PC-9 (cell line): ENCODE measurements at regions not wholly inside any gene's neighbourhood (a gene's known extent, or its start where the extent isn't known, plus 50 kb on each side); places are given as distances from the start of the nearest gene placed in this dataset.

Experiments used
- BruUV-seq: library from RNA; stranded (reverse); fragments of 400-500 nt; replicated peaks from 2 replicates; lab custom pipeline; 2021; lab: Mats Ljungman, UMichigan
- CTCF ChIA-PET: fragments of 300-600 bp; sonication (Branson Sonifier 250); formaldehyde crosslinking; loops from one replicate; lab custom pipeline; 2022; ENCODE audit warnings: antibody characterized with exemption; lab: Charles Lee
- POLR2A ChIA-PET: fragments of 300-600 bp; sonication (Branson Sonifier 250); formaldehyde crosslinking; loops from one replicate; lab custom pipeline; 2022; ENCODE audit warnings: antibody characterized with exemption; ENCODE audit not compliant: unreplicated experiment; lab: Charles Lee
- DNase-seq, 2 experiments: peaks; one replicate each; pipeline versions ENCODE4 v3.0.0 to v3.0.0-alpha.2; 2015 to 2022; ENCODE audit warnings: mixed read lengths in 1 of 2
- H2AFZ ChIP-seq: fragments of 200-600 bp; sonication (generic); 2 replicates; pipeline ENCODE4 v1.8.1; 2017; ENCODE audit warnings: antibody characterized with exemption
- H3F3A ChIP-seq: fragments of 200-600 bp; sonication (generic); 2 replicates; pipeline ENCODE4 v1.8.1; 2017; ENCODE audit warnings: antibody characterized with exemption, mild to moderate bottlenecking, low read depth; ENCODE audit not compliant: insufficient read depth
- H3K27ac ChIP-seq: fragments of 200-600 bp; sonication (generic); 2 replicates; pipeline ENCODE4 v1.6.1; 2016; ENCODE audit warnings: mixed run types
- H3K27me3 ChIP-seq: fragments of 200-600 bp; sonication (generic); 2 replicates; pipeline ENCODE4 v1.6.1; 2016; ENCODE audit warnings: low read depth, mixed run types; ENCODE audit not compliant: insufficient read depth
- H3K36me3 ChIP-seq: fragments of 200-600 bp; sonication (generic); 2 replicates; pipeline ENCODE4 v1.6.1; 2016; ENCODE audit warnings: low read depth, mixed run types
- H3K4me1 ChIP-seq: fragments of 200-600 bp; sonication (generic); replicated peaks from 2 replicates; pipeline ENCODE4 v1.6.1; 2016; ENCODE audit warnings: mixed run types; ENCODE audit not compliant: insufficient read depth
- H3K4me2 ChIP-seq: fragments of 200-600 bp; sonication (generic); 2 replicates; pipeline ENCODE4 v1.6.1; 2017; ENCODE audit warnings: mixed run types
- H3K4me3 ChIP-seq: fragments of 200-600 bp; sonication (generic); 2 replicates; pipeline ENCODE4 v1.6.1; 2016; ENCODE audit warnings: mixed run types
- H3K79me2 ChIP-seq: fragments of 200-600 bp; sonication (generic); 2 replicates; pipeline ENCODE4 v1.6.1; 2017; ENCODE audit warnings: low read depth, mixed run types
- H3K9me2 ChIP-seq: fragments of 200-600 bp; sonication (generic); 2 replicates; pipeline ENCODE4 v1.8.1; 2017; ENCODE audit warnings: mild to moderate bottlenecking; ENCODE audit not compliant: insufficient read depth
- H3K9me3 ChIP-seq: fragments of 200-600 bp; sonication (generic); 2 replicates; pipeline ENCODE4 v1.8.1; 2016; ENCODE audit warnings: low read depth; ENCODE audit not compliant: insufficient read depth
- H4K20me1 ChIP-seq: fragments of 200-600 bp; sonication (generic); 2 replicates; pipeline ENCODE4 v1.8.1; 2017; ENCODE audit not compliant: insufficient read depth
- CTCF ChIP-seq: fragments of 200-600 bp; sonication (generic); conservative IDR thresholded peaks from 2 replicates; pipeline ENCODE4 v1.6.1; 2017; ENCODE audit warnings: mixed run types, antibody characterized with exemption, mild to moderate bottlenecking, moderate library complexity
- EZH2 ChIP-seq: fragments of 200-600 bp; sonication (generic); IDR thresholded peaks from 2 replicates; pipeline ENCODE4 v1.8.0; 2017; ENCODE audit warnings: antibody characterized with exemption, low read depth
- intact Hi-C: fragments of 100-400 bp; cut with micrococcal nuclease; formaldehyde crosslinking; loops from one replicate; pipeline ENCODE4 v1.10.0; 2022; ENCODE audit not compliant: unreplicated experiment

- no peaks in the 10 kb centered on the region for H3K36me3 ChIP-seq
- no peaks in the 10 kb centered on the region for H3K79me2 ChIP-seq
- BruUV-seq = no TSS peak
- H3K27ac ChIP-seq = no peak overlapping the region
- intact Hi-C loops = no loop called here
- no peak overlapping the region for H3K4me3 ChIP-seq
- no peak overlapping the region for H3K4me2 ChIP-seq
- no peaks in the 10 kb centered on the region for H3K27me3 ChIP-seq
- CTCF ChIA-PET = no interaction called here
- DNase-seq = no peak
- TF ChIP-seq CTCF = no peak
- TF ChIP-seq EZH2 = no peak
- no peaks in the 10 kb centered on the region for H3K9me3 ChIP-seq
- no peak overlapping the region for H2AFZ ChIP-seq
- H3F3A ChIP-seq = no peaks in the 10 kb centered on the region
- H3K9me2 ChIP-seq = no peaks in the 10 kb centered on the region
- no peaks in the 10 kb centered on the region for H3K4me1 ChIP-seq
- POLR2A ChIA-PET = no interaction called here
- H4K20me1 ChIP-seq = no peaks in the 10 kb centered on the region
These were observed 738.3 kb downstream of the STPG2 start for GRCh38 chr4:97404876-97405523.

GRCh38 chr4:97411356-97411755 is 731.9 kb downstream of the STPG2 start:
- Histone ChIP-seq H3K4me2 (no peak overlapping the region), H2AFZ (no peak overlapping the region), H4K20me1 (no peaks in the 10 kb centered on the region), H3K27ac (no peak overlapping the region), H3K27me3 (no peaks in the 10 kb centered on the region), H3K9me2 (no peaks in the 10 kb centered on the region), H3K9me3 (no peaks in the 10 kb centered on the region), H3K36me3 (no peaks in the 10 kb centered on the region), H3K4me1 (no peaks in the 10 kb centered on the region), H3K79me2 (no peaks in the 10 kb centered on the region), H3K4me3 (no peak overlapping the region), H3F3A (no peaks in the 10 kb centered on the region)
- ChIA-PET CTCF (no interaction called here), POLR2A (no interaction called here)
- TF ChIP-seq CTCF (no peak), EZH2 (no peak)
- BruUV-seq = no TSS peak
- intact Hi-C loops = no loop called here
- DNase-seq = no peak

GRCh38 chr4:97412331-97412730 is 730.9 kb downstream of the STPG2 start:
- Histone ChIP-seq H3F3A (no peaks in the 10 kb centered on the region), H3K79me2 (no peaks in the 10 kb centered on the region), H3K9me2 (no peaks in the 10 kb centered on the region), H4K20me1 (no peaks in the 10 kb centered on the region), H3K4me1 (no peaks in the 10 kb centered on the region), H3K27me3 (no peaks in the 10 kb centered on the region), H3K4me3 (no peak overlapping the region), H3K4me2 (no peak overlapping the region), H3K9me3 (no peaks in the 10 kb centered on the region), H3K27ac (no peak overlapping the region), H2AFZ (no peak overlapping the region), H3K36me3 (no peaks in the 10 kb centered on the region)
- no TSS peak for BruUV-seq
- no peak for DNase-seq
- TF ChIP-seq CTCF (no peak), EZH2 (no peak)
- intact Hi-C loops = no loop called here
- ChIA-PET POLR2A (no interaction called here), CTCF (no interaction called here)
